ENCODE measurements at regions not wholly inside any gene's neighbourhood (a gene's known extent, or its start where the extent isn't known, plus 50 kb on each side); places are given as distances from the start of the nearest gene placed in this dataset.

DNA sequence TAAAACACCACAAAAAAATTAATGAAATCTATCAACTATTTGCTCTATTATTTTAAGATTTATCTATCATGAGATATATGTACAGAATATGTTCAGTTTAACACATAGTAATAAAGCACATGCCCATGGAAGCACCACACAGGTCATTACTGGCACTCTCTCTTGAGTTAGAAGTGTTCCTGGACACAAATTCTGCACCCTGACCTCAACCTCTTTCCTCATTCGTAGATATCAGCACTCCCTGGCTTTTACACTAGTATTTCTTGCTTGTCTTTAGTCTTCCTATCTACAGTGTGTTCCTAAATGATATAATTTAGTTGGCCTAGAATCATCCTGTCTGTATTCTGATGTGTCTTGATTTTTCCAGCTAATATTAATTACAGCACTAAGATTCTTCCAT, 321.0 kb upstream of the SOX5 start:
- Histone ChIP-seq H3K4me2 (ENCODE audit: insufficient read depth, low read length) (no peak overlapping the region), H3K79me2 (ENCODE audit: control insufficient read depth, insufficient read depth, low read length) (no peaks in the 10 kb centered on the region), H3K4me1 (ENCODE audit: control insufficient read depth, extremely low read depth, insufficient read depth, low read length) (no peaks in the 10 kb centered on the region), H3K27me3 (ENCODE audit: control insufficient read depth in 2 of 2, insufficient read depth in 2 of 2, low read length in 2 of 2) (no peaks in the 10 kb centered on the region), H3K36me3 (ENCODE audit: control insufficient read depth in 2 of 2, extremely low read depth in 1 of 2, insufficient read depth in 2 of 2, low read length in 2 of 2) (no peaks in the 10 kb centered on the region), H3K9me3 (replicated peaks; ENCODE audit: control insufficient read depth, insufficient read depth, low read length) (no peaks in the 10 kb centered on the region), H3K9me1 (replicated peaks; ENCODE audit: control insufficient read depth, extremely low read depth, insufficient read depth, low read length) (no peaks in the 10 kb centered on the region), H4K20me1 (replicated peaks; ENCODE audit: control insufficient read depth, extremely low read depth, insufficient read depth, low read length) (no peaks in the 10 kb centered on the region), H3K4me3 (replicated peaks in 1 of 3; ENCODE audit: insufficient read depth in 1 of 3, low read depth in 1 of 3, low read length in 3 of 3) (no peak overlapping the region), H3K9ac (replicated peaks; ENCODE audit: extremely low read depth, insufficient read depth, low read length) (no peak overlapping the region), H2AFZ (ENCODE audit: low read depth, low read length) (no peak overlapping the region), H3K27ac (ENCODE audit: insufficient read depth, low read depth, low read length) (no peak overlapping the region)
- no peak for TF ChIP-seq POLR2AphosphoS5 (IDR thresholded peaks at IDR 0.05; ENCODE audit: insufficient read depth, low read depth, low read length)
- TF ChIP-seq EZH2 (IDR thresholded peaks at IDR 0.05; ENCODE audit: borderline replicate concordance, low read depth, low read length, severe bottlenecking) = no peak
- no peak for TF ChIP-seq MYC (IDR thresholded peaks at IDR 0.05; ENCODE audit: low read depth, low read length)
- no peak for TF ChIP-seq GATA2 (IDR thresholded peaks at IDR 0.05; ENCODE audit: insufficient read depth, insufficient read length, low read depth, low read length)
- TF ChIP-seq, protein P1, sequence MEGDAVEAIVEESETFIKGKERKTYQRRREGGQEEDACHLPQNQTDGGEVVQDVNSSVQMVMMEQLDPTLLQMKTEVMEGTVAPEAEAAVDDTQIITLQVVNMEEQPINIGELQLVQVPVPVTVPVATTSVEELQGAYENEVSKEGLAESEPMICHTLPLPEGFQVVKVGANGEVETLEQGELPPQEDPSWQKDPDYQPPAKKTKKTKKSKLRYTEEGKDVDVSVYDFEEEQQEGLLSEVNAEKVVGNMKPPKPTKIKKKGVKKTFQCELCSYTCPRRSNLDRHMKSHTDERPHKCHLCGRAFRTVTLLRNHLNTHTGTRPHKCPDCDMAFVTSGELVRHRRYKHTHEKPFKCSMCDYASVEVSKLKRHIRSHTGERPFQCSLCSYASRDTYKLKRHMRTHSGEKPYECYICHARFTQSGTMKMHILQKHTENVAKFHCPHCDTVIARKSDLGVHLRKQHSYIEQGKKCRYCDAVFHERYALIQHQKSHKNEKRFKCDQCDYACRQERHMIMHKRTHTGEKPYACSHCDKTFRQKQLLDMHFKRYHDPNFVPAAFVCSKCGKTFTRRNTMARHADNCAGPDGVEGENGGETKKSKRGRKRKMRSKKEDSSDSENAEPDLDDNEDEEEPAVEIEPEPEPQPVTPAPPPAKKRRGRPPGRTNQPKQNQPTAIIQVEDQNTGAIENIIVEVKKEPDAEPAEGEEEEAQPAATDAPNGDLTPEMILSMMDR (IDR thresholded peaks at IDR 0.05; ENCODE audit: extremely low read depth in 1 of 2, insufficient read depth in 1 of 2, low read depth in 1 of 2, low read length in 2 of 2) = no peak
- TF ChIP-seq, protein P2, sequence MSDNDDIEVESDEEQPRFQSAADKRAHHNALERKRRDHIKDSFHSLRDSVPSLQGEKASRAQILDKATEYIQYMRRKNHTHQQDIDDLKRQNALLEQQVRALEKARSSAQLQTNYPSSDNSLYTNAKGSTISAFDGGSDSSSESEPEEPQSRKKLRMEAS (IDR thresholded peaks at IDR 0.05; ENCODE audit: insufficient read depth, insufficient read length) = no peak
- no peak for TF ChIP-seq JUN (IDR thresholded peaks at IDR 0.05; ENCODE audit: borderline replicate concordance, insufficient read depth, insufficient read length, low read depth)
- no peak for TF ChIP-seq POLR2A (IDR thresholded peaks at IDR 0.05; ENCODE audit: low read depth, low read length)
- no peak for TF ChIP-seq FOS (IDR thresholded peaks at IDR 0.05; ENCODE audit: borderline replicate concordance, insufficient read depth, low read length)
- ChIA-PET POLR2A (no interaction called here), CTCF (no interaction called here)
- dilution Hi-C loops (cut with MboI; ENCODE audit: extremely low pct_ligation_motif_present, low sequenced_read_pairs) (no loop called here), intact Hi-C loops (cut with micrococcal nuclease) (no loop called here)
- FAIRE-seq (no peak), DNase-seq (ENCODE audit: low read depth, low spot score) (no peak)
- BruUV-seq (replicated peaks) = no TSS peak
